C4-2B (cell line): ENCODE measurements at regions not wholly inside any gene's neighbourhood (a gene's known extent, or its start where the extent isn't known, plus 50 kb on each side); places are given as distances from the start of the nearest gene placed in this dataset.

Source experiments
- ZFX ChIP-seq: fragments of 450-650 bp; IDR thresholded peaks from 2 replicates; pipeline ENCODE4 v1.6.1; 2017
- TF ChIP-seq, protein P1 (sequence below): fragments of 450-650 bp; conservative IDR thresholded peaks from 2 replicates; pipeline ENCODE4 v1.5.1; 2017; ENCODE audit warnings: mild to moderate bottlenecking

DNA sequence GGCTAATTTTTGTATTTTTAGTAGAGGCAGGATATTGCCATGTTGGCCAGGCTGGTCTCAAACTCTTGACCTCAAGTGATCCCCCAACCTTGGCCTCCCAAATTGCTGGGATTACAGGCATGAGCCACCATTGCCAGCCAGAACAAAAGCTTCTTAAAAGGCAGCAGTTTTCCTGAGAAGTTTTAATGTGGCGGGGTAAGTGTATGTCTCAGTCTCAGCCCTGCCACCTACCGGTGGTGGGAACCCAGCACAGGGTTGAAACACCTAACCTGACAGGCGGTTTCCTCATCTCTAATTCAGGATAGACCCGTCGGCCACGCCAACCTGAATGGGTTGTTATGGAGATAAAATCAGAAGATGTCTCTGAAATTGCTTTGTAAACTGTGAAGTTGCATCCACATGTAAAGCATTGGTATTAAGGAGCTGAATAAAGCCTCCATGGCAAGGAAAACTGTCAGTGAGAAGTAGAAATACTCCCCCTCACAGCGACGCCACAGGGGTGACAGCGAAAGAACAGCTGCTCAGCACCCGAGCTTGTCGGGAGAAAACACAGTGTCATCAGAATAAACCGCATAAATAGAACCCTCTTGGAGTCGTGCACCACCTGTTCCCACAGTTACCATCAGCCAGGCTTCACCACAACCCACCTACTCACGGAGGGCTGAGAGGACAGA lies 165.9 kb upstream of the NCAM1 start:
- TF ChIP-seq, protein P1, sequence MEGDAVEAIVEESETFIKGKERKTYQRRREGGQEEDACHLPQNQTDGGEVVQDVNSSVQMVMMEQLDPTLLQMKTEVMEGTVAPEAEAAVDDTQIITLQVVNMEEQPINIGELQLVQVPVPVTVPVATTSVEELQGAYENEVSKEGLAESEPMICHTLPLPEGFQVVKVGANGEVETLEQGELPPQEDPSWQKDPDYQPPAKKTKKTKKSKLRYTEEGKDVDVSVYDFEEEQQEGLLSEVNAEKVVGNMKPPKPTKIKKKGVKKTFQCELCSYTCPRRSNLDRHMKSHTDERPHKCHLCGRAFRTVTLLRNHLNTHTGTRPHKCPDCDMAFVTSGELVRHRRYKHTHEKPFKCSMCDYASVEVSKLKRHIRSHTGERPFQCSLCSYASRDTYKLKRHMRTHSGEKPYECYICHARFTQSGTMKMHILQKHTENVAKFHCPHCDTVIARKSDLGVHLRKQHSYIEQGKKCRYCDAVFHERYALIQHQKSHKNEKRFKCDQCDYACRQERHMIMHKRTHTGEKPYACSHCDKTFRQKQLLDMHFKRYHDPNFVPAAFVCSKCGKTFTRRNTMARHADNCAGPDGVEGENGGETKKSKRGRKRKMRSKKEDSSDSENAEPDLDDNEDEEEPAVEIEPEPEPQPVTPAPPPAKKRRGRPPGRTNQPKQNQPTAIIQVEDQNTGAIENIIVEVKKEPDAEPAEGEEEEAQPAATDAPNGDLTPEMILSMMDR, result peak; percentile 90
- TF ChIP-seq ZFX, result no peak
